ENCODE measurements at regions not wholly inside any gene's neighbourhood (a gene's known extent, or its start where the extent isn't known, plus 50 kb on each side); places are given as distances from the start of the nearest gene placed in this dataset.
"Not testable (repeated sequence)": the region's sequence is repeated elsewhere in the genome, so short reads cannot be mapped to it uniquely, and the experiment has no call there.

DNA sequence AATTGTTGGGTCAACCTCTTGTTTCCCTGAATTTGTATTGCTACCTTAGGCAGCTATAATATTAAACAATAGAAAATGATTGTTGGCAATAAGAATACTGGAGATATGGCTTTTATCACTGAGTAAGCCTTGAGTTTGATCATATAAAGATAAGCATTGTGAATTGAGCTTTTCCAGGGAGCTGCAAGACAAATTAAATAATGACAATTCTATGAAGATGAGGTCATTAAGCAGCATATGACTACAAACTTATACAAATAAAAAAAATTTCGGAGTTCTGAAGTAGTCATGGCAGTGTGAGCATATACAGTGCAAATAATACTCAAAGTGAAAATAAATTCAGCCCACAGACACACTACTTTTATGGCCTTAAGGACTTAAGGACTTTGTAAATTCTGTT, 161.1 kb upstream of the ANO5 start:
- no peak for DNase-seq (ENCODE audit: low read depth in 3 of 3, low spot score in 2 of 3)

DNA sequence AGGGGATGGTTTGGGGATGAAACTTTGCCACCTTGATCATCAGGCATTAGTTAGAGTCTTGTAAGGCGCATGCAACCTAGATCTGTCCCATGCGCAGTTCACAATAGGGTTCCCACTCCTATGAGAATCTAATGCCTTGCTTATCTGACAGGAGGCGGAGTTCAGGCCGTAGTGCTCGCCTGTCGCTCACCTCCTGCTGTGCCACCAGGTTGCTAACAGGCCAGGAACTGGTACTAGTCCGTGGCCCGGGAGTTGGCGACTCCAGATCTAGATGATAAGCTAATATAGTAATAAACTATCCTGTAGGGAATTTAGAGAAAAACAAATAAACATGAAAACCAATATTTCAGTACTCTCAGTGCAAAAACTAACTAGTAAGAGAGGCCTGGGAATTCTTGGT, 155.4 kb upstream of the ANO5 start:
- no peak for DNase-seq (ENCODE audit: low read depth in 3 of 3, low spot score in 2 of 3)

DNA sequence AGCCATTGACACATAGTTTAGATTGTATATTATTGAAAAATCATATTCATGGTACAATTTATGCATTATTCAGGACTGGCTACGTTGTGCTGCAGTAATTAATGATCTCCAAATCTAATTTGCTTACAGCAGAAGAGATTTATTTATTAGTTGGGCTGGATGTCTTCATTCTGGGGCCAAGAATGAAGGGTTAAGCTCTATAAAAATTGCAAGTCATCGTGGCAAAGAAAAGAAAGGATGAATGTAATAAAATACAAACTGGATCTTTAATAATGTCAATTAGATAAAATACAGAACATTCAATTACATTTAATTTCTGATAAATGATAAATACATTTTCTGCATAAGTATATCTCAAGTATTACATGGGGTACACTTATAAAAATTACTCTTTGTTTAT, 151.8 kb upstream of the ANO5 start:
- DNase-seq (ENCODE audit: low read depth in 3 of 3, low spot score in 2 of 3): no peak

DNA sequence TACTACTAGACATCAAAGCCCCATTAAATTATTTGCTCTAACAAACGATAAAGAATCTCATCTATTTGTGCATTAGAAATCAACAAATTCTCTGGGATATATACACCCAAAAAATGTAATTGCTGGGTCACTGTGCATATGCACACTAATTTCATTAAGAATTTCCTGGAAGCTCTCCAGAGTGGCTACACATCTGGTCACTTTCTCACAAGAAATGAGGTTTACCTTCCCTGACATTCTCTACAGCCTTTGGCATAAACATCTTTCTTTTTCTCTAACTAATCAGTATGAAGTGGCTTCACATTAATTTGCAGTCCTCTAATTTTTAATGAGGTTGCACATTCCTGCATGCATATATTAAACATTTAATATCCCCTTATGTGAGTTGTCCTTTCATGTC, 150.8 kb upstream of the ANO5 start:
- DNase-seq (ENCODE audit: low read depth in 3 of 3, low spot score in 2 of 3): no peak

DNA sequence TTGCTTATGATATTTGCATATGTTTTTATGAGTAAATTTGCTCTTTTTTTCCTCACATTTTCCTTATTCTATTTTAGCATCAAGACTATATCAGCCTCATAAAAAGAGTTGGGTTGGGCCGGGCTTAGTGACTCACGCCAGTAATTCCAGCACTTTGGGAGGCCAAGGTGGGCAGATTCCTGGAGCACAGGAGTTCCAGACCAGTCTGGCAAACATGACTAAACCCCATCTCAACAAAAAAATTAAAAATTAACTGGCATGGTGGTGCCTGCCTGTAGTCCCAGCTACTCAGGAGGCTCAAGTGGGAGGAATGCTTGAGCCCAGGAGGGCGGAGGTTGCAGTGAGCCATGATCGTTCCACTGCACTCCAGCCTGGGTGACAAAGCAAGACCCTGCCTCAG, 148.8 kb upstream of the ANO5 start:
- DNase-seq (ENCODE audit: low read depth in 3 of 3, low spot score in 2 of 3): no peak

DNA sequence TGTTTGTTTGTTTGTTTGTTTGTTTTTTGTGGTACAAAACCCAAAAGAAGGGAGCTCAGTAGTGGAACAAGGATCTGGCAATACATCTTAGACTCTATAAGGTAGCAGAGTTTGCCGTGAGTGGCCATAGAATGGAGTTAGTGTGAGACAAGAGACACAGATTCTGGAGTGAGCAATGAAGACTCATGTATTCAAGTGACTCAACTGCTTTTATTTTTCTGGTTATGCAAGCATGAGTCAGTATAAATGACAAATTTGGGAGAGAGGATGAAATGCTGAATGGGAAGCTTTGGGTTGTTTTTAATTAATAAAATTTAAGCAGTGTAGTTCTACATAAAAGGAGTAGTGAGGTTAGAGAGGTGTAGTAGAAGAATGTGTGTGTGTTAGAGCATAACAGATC, 143.6 kb upstream of the ANO5 start:
- no peak for DNase-seq (ENCODE audit: low read depth in 3 of 3, low spot score in 2 of 3)

DNA sequence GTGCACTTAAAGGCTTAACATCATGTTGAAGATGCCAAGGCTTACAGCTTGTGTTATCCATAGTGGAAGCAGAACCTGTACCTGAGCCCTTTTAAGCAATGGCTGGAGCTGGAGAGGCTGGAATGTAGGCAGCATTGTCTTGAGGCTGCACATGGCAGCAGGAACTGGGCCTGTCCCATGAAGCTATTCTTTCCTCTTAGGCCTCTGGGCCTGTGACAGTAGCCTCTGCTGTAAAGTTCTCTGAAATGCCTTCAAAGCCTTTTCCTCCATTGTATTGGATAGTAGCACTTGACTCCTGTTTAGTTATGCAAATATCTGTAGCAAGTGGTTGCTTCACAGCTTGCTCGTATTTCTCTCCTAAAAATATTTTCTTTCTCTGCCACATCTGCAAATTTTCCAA, 127.4 kb upstream of the ANO5 start:
- DNase-seq (ENCODE audit: low read depth in 3 of 3, low spot score in 2 of 3): no peak

DNA sequence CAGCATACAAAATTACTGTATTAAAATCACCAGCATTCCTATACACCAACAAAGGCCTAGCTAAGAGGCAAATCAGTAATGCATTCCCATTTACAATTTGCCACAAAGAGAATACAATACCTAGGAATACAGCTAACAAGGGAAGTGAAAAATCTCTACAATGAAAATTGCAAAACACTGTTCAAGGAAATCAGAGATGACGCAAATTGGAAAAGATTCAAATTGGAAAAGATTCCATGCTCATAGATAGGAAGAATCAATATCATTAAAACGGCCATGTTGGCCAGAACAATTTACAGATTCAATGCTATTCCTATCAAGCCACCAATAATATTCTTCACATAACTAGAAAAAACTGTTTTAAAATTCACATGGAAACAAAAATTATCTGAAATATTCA, 123.0 kb upstream of the ANO5 start:
- no peak for DNase-seq (ENCODE audit: low read depth in 3 of 3, low spot score in 2 of 3)

DNA sequence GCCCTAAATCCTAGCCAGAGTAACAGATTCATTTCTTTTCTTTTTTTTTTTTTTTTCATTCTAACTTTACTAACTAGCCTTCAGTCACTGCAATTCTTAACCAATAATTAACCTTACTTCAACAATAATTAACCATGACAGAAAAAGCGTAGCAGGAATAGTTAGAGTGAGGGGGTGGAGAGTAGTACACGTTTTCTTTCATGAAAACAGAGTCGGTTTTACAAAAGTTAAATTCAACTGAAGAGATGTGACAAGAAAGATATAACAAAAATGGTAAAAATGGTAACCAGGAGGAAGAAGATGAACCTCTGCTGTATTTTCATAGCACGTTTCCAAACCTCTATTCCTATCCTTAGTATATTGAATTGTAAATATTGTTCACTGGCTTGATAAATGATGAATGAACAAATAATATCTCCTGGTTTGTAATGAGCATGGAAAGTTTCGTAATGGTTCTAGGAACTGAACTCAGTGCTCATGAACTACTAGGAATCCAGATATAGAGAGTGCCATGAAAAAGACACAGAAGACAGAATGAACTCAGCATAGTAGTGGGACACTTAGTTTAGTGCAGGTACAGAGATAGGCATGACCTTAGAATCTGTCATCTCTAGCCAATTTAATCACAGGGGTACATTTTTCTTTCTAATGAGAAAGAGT, 116.5 kb upstream of the ANO5 start:
- DNase-seq (ENCODE audit: low read depth in 3 of 3, low spot score in 2 of 3): peak; percentile 3 to 33 (median 10)

DNA sequence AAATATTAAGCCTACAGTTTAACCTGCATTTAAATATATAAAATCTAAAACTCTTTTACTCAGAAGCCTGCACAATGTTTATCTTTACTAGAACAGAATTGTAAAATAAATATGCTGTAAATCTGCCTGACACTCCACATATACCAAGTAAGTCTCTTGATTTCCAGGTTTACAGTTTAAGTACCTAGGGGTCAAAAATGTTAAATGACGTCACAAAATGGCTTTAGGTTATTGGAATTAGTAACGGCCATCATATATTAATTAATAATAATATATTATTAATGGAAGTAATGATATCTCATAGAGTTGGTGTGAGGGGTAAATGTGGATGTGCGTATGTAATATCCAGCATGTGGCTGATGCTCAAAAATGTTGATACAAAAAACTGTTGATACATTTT, 114.8 kb upstream of the ANO5 start:
- DNase-seq (ENCODE audit: low read depth in 3 of 3, low spot score in 2 of 3): no peak

DNA sequence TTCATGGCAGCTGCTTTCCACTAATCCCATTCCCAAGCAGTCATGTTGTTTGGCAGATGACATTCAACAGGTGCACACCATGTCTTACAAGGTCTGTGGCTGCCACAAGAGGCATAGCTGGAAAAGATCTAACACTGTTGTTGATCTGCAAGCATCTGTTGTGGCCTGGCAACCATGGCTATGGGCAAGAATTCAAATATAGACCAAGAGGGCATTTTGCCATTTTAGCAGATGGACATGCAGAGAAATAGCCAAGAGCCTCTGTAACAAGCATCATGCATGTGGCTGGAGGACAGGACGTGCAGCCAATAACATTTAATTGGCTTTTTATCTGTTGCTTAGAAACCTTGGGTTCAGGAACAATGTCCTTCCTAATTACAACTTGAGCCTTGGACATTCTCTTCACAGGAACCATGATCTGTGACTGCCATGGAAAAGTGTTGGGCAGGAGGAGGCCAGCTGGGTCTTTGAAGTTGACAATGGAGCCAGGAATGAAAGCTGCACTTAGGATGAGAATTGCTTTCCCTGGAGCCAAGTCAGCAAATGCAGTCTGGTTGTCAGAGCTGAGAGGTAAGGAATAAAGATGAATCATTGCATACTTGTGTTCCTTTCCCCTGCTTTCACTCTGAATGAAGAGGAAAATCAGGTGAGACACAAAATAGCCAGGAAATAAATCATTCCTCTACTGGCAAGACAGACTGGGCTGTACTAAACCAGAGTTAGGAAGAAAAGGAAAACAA, 113.6 kb upstream of the ANO5 start:
- DNase-seq (ENCODE audit: low read depth in 3 of 3, low spot score in 2 of 3): no peak

DNA sequence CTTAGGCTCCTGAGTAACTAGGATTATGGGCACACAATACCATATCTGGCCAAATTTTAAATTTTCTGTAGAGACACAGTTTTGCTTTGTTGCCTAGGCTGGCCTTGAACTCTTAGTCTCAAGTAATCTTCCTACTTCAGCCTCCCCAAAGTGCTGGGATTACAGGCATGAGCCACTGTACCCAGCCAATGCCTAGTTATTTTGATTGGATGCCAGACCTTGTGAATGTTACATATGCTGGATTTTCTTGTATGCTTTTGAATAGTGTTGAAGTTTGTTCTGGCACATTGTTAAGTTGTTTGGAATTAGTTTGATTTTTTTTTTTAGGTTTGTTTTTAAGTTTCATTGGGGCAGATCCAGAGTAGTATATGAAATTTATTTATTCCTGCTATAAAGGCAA, 110.7 kb upstream of the ANO5 start:
- no peak for DNase-seq (ENCODE audit: low read depth in 3 of 3, low spot score in 2 of 3)

DNA sequence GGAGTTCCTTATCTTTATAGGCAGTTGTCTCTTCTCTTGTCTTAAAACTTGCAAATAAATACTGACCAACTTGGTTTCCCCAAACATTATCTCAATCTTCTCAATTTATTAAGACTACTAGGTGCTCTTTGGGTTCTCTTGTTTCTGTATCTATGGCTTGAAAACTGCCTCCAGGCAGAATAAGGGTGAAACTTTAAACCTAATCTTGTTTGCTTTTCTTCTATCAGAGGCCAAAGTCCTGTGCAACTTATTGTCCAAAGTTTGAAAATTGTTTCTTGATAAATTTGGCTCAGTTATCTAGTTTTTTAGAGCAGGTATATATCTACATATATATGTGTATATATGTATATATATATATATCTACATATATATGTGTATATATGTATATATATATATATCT, 110.1 kb upstream of the ANO5 start:
- no peak for DNase-seq (ENCODE audit: low read depth in 3 of 3, low spot score in 2 of 3)

DNA sequence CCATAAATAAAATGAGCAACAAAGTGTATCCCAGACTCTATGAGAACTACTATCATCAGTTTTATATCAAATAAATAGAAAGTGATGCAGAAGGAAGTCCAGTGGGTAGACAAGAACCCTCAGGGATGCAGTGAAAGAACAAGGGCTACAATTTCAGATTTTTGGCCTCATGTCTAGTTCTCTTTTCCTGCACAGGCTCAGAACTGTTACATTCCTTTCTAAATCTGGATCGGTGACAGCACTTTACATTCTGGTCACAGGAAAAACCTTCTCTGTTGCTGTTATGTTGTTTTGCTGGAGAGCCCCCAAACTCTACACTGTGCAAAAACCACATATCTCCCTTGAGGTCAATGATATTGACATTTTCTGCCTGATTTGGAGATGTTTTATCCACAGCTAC, 108.8 kb upstream of the ANO5 start:
- no peak for DNase-seq (ENCODE audit: low read depth in 3 of 3, low spot score in 2 of 3)

DNA sequence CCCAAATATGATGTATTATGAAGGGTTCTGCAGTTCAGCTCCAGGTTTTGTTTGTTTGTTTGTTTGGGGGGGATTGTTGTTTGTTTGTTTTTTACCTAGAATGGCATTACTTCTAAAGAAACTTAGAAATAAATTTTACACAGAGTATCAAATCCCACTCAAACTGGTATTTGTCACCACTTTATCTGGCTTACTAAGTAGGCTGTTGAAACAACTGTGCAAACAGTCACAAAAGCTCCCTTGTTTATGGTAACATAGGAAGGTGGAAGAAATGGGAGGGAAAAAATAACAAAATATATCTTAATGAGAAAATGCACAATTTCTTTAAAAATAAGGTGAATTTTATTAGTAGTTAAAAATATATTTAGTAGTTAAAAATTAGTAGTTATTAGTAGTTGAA, 108.3 kb upstream of the ANO5 start:
- no peak for DNase-seq (ENCODE audit: low read depth in 3 of 3, low spot score in 2 of 3)

DNA sequence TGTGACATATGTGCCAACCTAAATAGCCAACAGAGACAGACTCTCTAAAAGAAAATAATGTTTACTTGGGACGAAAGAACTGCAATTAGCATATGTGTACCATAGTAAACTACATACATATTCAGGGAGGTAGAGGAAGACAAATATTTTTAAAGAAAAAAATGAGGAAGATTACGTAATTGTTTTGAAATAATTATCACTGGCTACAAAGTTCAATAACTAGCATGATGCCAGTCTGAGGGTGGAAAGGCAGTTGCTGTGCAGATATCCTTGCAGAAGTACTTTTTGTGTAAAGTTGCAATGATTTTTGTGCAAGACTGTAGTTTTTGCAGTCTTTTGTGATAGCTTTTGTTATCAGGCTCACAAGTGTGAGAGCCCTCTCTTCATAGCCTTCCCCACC, 103.3 kb upstream of the ANO5 start:
- no peak for DNase-seq (ENCODE audit: low read depth in 3 of 3, low spot score in 2 of 3)

DNA sequence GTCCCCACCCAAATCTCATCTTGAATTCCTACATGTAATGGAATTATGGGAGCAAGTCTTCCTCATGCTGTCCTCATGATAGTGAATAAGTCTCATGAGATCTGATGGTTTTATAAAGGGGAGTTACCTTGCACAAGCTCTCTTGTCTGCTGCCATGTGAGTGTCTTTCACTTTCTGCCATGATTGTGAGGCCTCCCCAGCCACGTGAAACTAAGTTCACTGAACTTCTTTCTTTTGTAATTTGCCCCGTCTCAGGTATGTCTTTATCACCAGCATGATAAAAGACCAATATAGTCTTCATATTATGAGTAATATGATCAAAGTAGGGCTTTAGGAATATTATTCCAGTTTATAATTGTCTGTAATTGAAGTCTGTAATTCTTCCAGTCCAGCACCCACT, 86.3 kb upstream of the ANO5 start:
- DNase-seq (ENCODE audit: low read depth in 3 of 3, low spot score in 2 of 3): no peak

DNA sequence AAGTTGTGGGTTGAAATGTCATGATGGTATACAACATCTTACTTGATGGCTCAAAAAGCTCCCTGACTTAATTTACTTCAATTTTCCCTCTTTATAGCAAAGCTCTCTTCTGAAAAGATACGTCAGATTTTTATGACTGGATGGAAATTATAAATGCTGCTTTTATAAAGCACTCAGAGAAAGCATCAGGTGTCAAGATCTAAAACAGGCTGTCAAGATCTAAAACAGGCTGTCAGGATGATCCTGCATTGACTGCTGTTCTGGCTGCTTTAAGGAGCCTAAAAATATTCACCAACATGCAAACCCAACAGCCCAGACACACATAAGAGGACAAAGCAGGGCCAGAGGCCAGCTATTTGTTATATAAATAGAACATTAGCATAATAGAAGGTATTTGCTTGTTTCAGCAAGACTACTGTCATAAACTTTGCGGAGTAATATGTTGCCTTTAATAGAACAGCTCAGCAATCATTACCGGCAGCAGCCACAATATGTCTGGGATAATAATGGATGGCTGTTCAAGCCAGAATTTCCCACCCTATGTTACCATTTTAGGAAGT, 77.3 kb upstream of the ANO5 start:
- no peak for DNase-seq (ENCODE audit: low read depth in 3 of 3, low spot score in 2 of 3)

DNA sequence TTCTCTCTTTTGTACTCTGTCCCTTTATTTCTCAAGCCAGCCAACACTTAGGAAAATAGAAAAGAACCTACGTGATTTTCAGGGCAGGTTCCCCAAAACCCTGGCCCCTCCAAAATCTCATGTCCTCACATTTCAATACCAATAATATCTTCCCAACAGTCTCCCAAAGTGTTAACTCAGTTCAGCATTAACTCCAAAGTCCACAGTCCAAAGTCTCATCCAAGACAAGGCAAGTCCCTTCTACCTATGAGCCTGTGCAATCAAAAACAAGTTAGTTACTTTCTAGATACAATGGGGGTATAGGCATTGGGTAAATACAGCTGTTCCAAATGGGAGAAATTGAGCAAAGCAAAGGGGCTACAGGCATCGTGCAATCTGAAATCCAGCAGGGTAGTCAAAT, 64.9 kb upstream of the ANO5 start:
- not testable (repeated sequence) for DNase-seq (ENCODE audit: low read depth in 3 of 3, low spot score in 2 of 3)

DNA sequence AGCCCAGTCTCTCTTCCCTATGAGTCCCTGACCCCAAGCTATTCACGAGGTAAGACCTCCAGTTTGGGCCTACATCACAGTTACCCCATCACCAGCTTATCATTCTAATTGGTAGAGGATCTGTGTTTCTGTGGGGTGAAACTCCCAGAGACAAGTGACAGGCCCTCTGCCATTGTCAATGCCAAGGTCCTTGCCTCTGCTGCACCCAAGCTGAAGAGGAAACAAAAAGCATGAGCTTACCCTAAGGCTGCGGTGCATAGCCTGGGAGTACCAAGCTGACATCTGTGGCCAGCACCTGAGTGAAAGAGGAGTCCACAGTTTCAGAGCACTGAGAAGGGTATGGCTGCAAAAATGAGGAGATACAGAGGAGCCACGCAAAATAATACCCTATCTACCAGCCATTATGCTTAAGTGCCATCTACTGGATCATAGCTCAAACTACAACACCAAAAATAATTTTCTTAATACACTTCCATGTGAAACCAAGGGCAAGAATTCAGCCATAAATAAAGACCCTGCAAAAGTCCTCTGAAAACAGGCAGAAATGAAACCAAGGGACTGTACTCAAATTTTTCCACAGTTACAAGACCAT, 62.3 kb upstream of the ANO5 start:
- no peak for DNase-seq (ENCODE audit: low read depth in 3 of 3, low spot score in 2 of 3)

DNA sequence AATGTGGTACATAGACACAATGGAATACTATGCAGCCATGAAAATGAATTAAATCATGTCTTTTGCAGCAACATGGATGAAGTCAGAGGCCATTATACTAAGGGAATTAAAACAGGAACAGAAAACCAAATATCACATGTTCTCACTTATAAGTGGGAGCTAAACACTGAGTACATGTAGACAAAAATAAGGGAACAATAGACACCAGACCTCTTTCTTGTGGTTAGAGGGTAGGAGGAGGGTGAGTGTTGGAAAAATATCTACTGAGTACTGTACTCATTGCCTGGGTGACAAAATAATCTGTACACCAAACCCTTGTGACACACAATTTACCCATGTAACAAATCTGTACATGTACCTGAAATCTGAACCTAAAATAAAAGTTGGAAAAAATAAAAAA, 59.1 kb upstream of the ANO5 start:
- DNase-seq (ENCODE audit: low read depth in 3 of 3, low spot score in 2 of 3): no peak

DNA sequence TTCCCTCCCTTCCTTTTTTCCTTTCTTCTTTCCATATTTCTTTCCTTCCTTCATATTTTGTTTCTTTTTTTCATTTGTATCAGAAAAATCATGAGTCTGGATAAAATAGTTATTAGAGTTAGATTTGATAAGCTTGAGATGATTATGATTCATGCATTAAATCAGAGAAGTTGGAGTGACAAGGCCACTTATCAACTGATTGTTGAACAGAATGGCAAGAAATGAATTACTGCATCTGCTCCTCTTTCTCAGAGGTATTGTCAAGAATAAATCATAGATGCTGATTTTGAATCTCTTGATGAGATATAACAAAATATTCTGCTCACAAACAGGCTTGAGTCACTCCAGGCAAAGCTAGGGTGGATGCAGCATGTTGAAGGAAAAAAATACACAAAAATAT, 54.6 kb upstream of the ANO5 start:
- no peak for DNase-seq (ENCODE audit: low read depth in 3 of 3, low spot score in 2 of 3)
